Medulla oblongata (tissue), 1 donor: ENCODE measurements at regions not wholly inside any gene's neighbourhood (a gene's known extent, or its start where the extent isn't known, plus 50 kb on each side); places are given as distances from the start of the nearest gene placed in this dataset.
A peak's percentile ranks its signal among the peaks of the same experiment; 100 is the strongest.

Source experiments
- DNase-seq: peaks from one replicate; pipeline ENCODE4 v3.0.0-alpha.2; 2015; ENCODE audit errors: extremely low spot score

GRCh38 chr4:148757171-148757570 lies 315.0 kb upstream of the NR3C2 start:
- DNase-seq = no peak

- no peak for DNase-seq
These were observed 307.2 kb upstream of the NR3C2 start for GRCh38 chr4:148749403-148749802.

GRCh38 chr4:148747721-148748268 lies 305.6 kb upstream of the NR3C2 start:
- no peak for DNase-seq

- DNase-seq = no peak
These were observed 298.5 kb upstream of the NR3C2 start for GRCh38 chr4:148740701-148741100.

GRCh38 chr4:148737061-148737770 lies 295.0 kb upstream of the NR3C2 start:
- peak; percentile 6 for DNase-seq

- DNase-seq = no peak
These were observed 293.4 kb upstream of the NR3C2 start for GRCh38 chr4:148735432-148736155.

- DNase-seq = no peak
These were observed 288.6 kb upstream of the NR3C2 start for GRCh38 chr4:148730766-148731165.

- no peak for DNase-seq
These were observed 287.9 kb upstream of the NR3C2 start for GRCh38 chr4:148730082-148730640.

- no peak for DNase-seq
These were observed 275.8 kb upstream of the NR3C2 start for GRCh38 chr4:148717988-148718387.

GRCh38 chr4:148716431-148717052 lies 274.3 kb upstream of the NR3C2 start:
- no peak for DNase-seq

GRCh38 chr4:148704291-148704690 lies 262.1 kb upstream of the NR3C2 start:
- DNase-seq = no peak

GRCh38 chr4:148694702-148695101 lies 252.5 kb upstream of the NR3C2 start:
- DNase-seq = no peak

GRCh38 chr4:148693913-148694649 lies 251.9 kb upstream of the NR3C2 start:
- no peak for DNase-seq

- no peak for DNase-seq
These were observed 250.0 kb upstream of the NR3C2 start for GRCh38 chr4:148692242-148692641.

GRCh38 chr4:148686449-148686848 lies 244.2 kb upstream of the NR3C2 start:
- no peak for DNase-seq

GRCh38 chr4:148684638-148685037 lies 242.4 kb upstream of the NR3C2 start:
- DNase-seq = no peak

GRCh38 chr4:148680884-148681283 lies 238.7 kb upstream of the NR3C2 start:
- no peak for DNase-seq

- no peak for DNase-seq
These were observed 234.1 kb upstream of the NR3C2 start for GRCh38 chr4:148676344-148676743.

- DNase-seq = no peak
These were observed 232.7 kb upstream of the NR3C2 start for GRCh38 chr4:148674876-148675275.

GRCh38 chr4:148664636-148665035 lies 222.4 kb upstream of the NR3C2 start:
- DNase-seq = no peak

GRCh38 chr4:148654131-148654530 lies 211.9 kb upstream of the NR3C2 start:
- DNase-seq = no peak

GRCh38 chr4:148653681-148654080 lies 211.5 kb upstream of the NR3C2 start:
- no peak for DNase-seq
